Trophoblast cell (in vitro differentiated cells and primary cell): ENCODE measurements at regions not wholly inside any gene's neighbourhood (a gene's known extent, or its start where the extent isn't known, plus 50 kb on each side); places are given as distances from the start of the nearest gene placed in this dataset.

ENCODE experiments used
- DNase-seq, 2 donors: peaks; one replicate each; pipeline ENCODE4 v3.0.0-alpha.2; 2016
- H2AFZ ChIP-seq: 2 replicates; pipeline ENCODE4 v1.6.1; 2013; ENCODE audit warnings: low read length, moderate library complexity, mild to moderate bottlenecking; ENCODE audit not compliant: insufficient read depth, poor library complexity
- H2AK5ac ChIP-seq: 2 replicates; pipeline ENCODE4 v1.6.1; 2013; ENCODE audit warnings: mild to moderate bottlenecking, low read length
- H2BK120ac ChIP-seq: 2 replicates; pipeline ENCODE4 v1.6.1; 2013; ENCODE audit warnings: low read length, mild to moderate bottlenecking, moderate library complexity; ENCODE audit not compliant: insufficient read depth, poor library complexity
- H2BK12ac ChIP-seq: 2 replicates; pipeline ENCODE4 v1.6.1; 2013; ENCODE audit warnings: mild to moderate bottlenecking, low read length, moderate library complexity
- H2BK5ac ChIP-seq: 2 replicates; pipeline ENCODE4 v1.6.1; 2013; ENCODE audit warnings: low read length, low read depth, moderate library complexity, mild to moderate bottlenecking; ENCODE audit not compliant: poor library complexity
- H3K14ac ChIP-seq: 2 replicates; pipeline ENCODE4 v1.6.1; 2013; ENCODE audit warnings: mild to moderate bottlenecking, low read length
- H3K18ac ChIP-seq: 2 replicates; pipeline ENCODE4 v1.6.1; 2013; ENCODE audit warnings: mild to moderate bottlenecking, low read length
- H3K23ac ChIP-seq: 2 replicates; pipeline ENCODE4 v1.6.1; 2013; ENCODE audit warnings: low read length
- H3K27ac ChIP-seq: 2 replicates; pipeline ENCODE4 v1.5.1; 2013; ENCODE audit warnings: low read depth, mild to moderate bottlenecking, inconsistent platforms, low read length, moderate library complexity
- H3K27me3 ChIP-seq: 2 replicates; pipeline ENCODE4 v1.6.1; 2013; ENCODE audit warnings: inconsistent platforms, mild to moderate bottlenecking, low read length, moderate library complexity; ENCODE audit not compliant: insufficient read depth
- H3K36me3 ChIP-seq, 2 experiments: 1 replicate in 1 of 2; 2 replicates in 1 of 2; pipeline ENCODE4 v1.6.1; 2013; ENCODE audit warnings: low read length in 2 of 2, mild to moderate bottlenecking in 2 of 2, moderate library complexity in 1 of 2; ENCODE audit not compliant: insufficient read depth in 2 of 2, control insufficient read depth in 1 of 2
- H3K4ac ChIP-seq: 2 replicates; pipeline ENCODE4 v1.6.1; 2013; ENCODE audit warnings: low read depth, mild to moderate bottlenecking, low read length, moderate library complexity
- H3K4me1 ChIP-seq, 2 experiments: 1 replicate in 1 of 2; 2 replicates in 1 of 2; pipeline ENCODE4 v1.6.1; 2013; ENCODE audit warnings: low read length in 2 of 2, mild to moderate bottlenecking in 2 of 2, moderate library complexity in 1 of 2; ENCODE audit not compliant: insufficient read depth in 2 of 2, control insufficient read depth in 1 of 2
- H3K4me2 ChIP-seq: 2 replicates; pipeline ENCODE4 v1.6.1; 2013; ENCODE audit warnings: inconsistent platforms, mild to moderate bottlenecking, low read length, moderate library complexity
- H3K4me3 ChIP-seq: 2 replicates; pipeline ENCODE4 v1.5.1; 2013; ENCODE audit warnings: mild to moderate bottlenecking, low read depth, low read length, inconsistent platforms
- H3K79me1 ChIP-seq: one replicate; pipeline ENCODE4 v1.6.1; 2013; ENCODE audit warnings: low read length
- H3K79me2 ChIP-seq: 2 replicates; pipeline ENCODE4 v1.6.1; 2013; ENCODE audit warnings: low read length, mild to moderate bottlenecking; ENCODE audit not compliant: control insufficient read depth, insufficient read depth, poor library complexity
- H3K9ac ChIP-seq: 2 replicates; pipeline ENCODE4 v1.6.1; 2013; ENCODE audit warnings: mild to moderate bottlenecking, low read length
- H3K9me3 ChIP-seq: 2 replicates; pipeline ENCODE4 v1.6.1; 2013; ENCODE audit warnings: low read depth, mild to moderate bottlenecking, control low read depth, inconsistent platforms, low read length; ENCODE audit not compliant: insufficient read depth
- H4K12ac ChIP-seq: 2 replicates; pipeline ENCODE4 v1.6.1; 2013; ENCODE audit warnings: low read depth, mild to moderate bottlenecking, low read length, moderate library complexity
- H4K8ac ChIP-seq: 2 replicates; pipeline ENCODE4 v1.6.1; 2013; ENCODE audit warnings: low read depth, mild to moderate bottlenecking, low read length, moderate library complexity
- H4K91ac ChIP-seq: one replicate; pipeline ENCODE4 v1.6.1; 2013; ENCODE audit warnings: low read depth, mild to moderate bottlenecking, low read length, moderate library complexity
- WGBS: extraction: QIAGEN DNeasy Blood & Tissue Kit; methylation state at CpG from one replicate; pipeline ENCODE4 v1.1.7; 2013; ENCODE audit warnings: missing lambda C conversion rate; ENCODE audit not compliant: insufficient read length, insufficient coverage; ENCODE audit errors: extremely low coverage; 5-methylcytosine and 5-hydroxymethylcytosine counted together

GRCh38 chr18:37639846-37640245, 74.2 kb upstream of the CELF4 start:
- Histone ChIP-seq H3K23ac (no peak overlapping the region), H3K18ac (no peak overlapping the region), H4K12ac (no peak overlapping the region), H4K8ac (no peak overlapping the region), H3K79me1 (no peaks in the 10 kb centered on the region), H3K4me1 (no peaks in the 10 kb centered on the region), H4K91ac (no peak overlapping the region), H3K27me3 (no peaks in the 10 kb centered on the region), H2BK120ac (no peak overlapping the region), H3K9me3 (peaks cover 3% of the 10 kb centered on the region), H2AFZ (no peak overlapping the region), H3K27ac (no peak overlapping the region), H3K79me2 (no peaks in the 10 kb centered on the region), H2AK5ac (no peak overlapping the region), H3K4me3 (no peak overlapping the region), H2BK12ac (no peak overlapping the region), H3K4me2 (no peak overlapping the region), H3K36me3 (no peaks in the 10 kb centered on the region), H3K9ac (no peak overlapping the region), H2BK5ac (no peak overlapping the region), H3K4ac (no peak overlapping the region), H3K14ac (no peak overlapping the region)
- DNase-seq, result peak; percentile 6 to 23
- no CpG with 5 or more reads among the region's 3 CpGs for WGBS

GRCh38 chr18:37637478-37637850, 71.9 kb upstream of the CELF4 start:
- Histone ChIP-seq H3K14ac (no peak overlapping the region), H3K4me1 (no peaks in the 10 kb centered on the region), H3K18ac (no peak overlapping the region), H4K91ac (no peak overlapping the region), H4K12ac (no peak overlapping the region), H3K23ac (no peak overlapping the region), H3K79me2 (no peaks in the 10 kb centered on the region), H3K9ac (no peak overlapping the region), H4K8ac (no peak overlapping the region), H2BK120ac (no peak overlapping the region), H3K27ac (no peak overlapping the region), H3K36me3 (no peaks in the 10 kb centered on the region), H3K9me3 (peaks cover 4% of the 10 kb centered on the region), H2AFZ (no peak overlapping the region), H2AK5ac (no peak overlapping the region), H2BK12ac (no peak overlapping the region), H3K4me2 (no peak overlapping the region), H3K79me1 (no peaks in the 10 kb centered on the region), H3K4me3 (no peak overlapping the region), H2BK5ac (no peak overlapping the region), H3K4ac (no peak overlapping the region), H3K27me3 (no peaks in the 10 kb centered on the region)
- no peak for DNase-seq
- no CpG with 5 or more reads among the region's 4 CpGs for WGBS

GRCh38 chr18:37636831-37637477, 71.4 kb upstream of the CELF4 start:
- no peak overlapping the region for H2AK5ac ChIP-seq
- no peak overlapping the region for H3K4me3 ChIP-seq
- H2BK12ac ChIP-seq, result no peak overlapping the region
- H4K8ac ChIP-seq, result no peak overlapping the region
- H3K9ac ChIP-seq, result no peak overlapping the region
- H2AFZ ChIP-seq, result no peak overlapping the region
- no peaks in the 10 kb centered on the region for H3K36me3 ChIP-seq
- H3K79me2 ChIP-seq, result no peaks in the 10 kb centered on the region
- no CpG with 5 or more reads among the region's 8 CpGs for WGBS
- no peak overlapping the region for H4K91ac ChIP-seq
- H3K27me3 ChIP-seq, result no peaks in the 10 kb centered on the region
- no peak overlapping the region for H3K27ac ChIP-seq
- H3K18ac ChIP-seq, result no peak overlapping the region
- H2BK5ac ChIP-seq, result no peak overlapping the region
- H4K12ac ChIP-seq, result no peak overlapping the region
- no peak overlapping the region for H3K23ac ChIP-seq
- H3K79me1 ChIP-seq, result no peaks in the 10 kb centered on the region
- no peak overlapping the region for H3K14ac ChIP-seq
- no peak overlapping the region for H3K4me2 ChIP-seq
- H3K9me3 ChIP-seq, result peaks cover 4% of the 10 kb centered on the region
- no peak overlapping the region for H2BK120ac ChIP-seq
- no peaks in the 10 kb centered on the region for H3K4me1 ChIP-seq
- H3K4ac ChIP-seq, result no peak overlapping the region
- DNase-seq, result no peak

GRCh38 chr18:37634516-37634915, 68.9 kb upstream of the CELF4 start:
- no peak overlapping the region for H2BK5ac ChIP-seq
- no peak overlapping the region for H3K4me3 ChIP-seq
- WGBS, result no CpG with 5 or more reads among the region's 2 CpGs
- no peaks in the 10 kb centered on the region for H3K79me1 ChIP-seq
- no peak overlapping the region for H2BK12ac ChIP-seq
- peaks cover 4% of the 10 kb centered on the region for H3K9me3 ChIP-seq
- H3K4me2 ChIP-seq, result no peak overlapping the region
- H2AK5ac ChIP-seq, result no peak overlapping the region
- no peak overlapping the region for H3K23ac ChIP-seq
- no peak overlapping the region for H3K4ac ChIP-seq
- H4K12ac ChIP-seq, result no peak overlapping the region
- H4K8ac ChIP-seq, result no peak overlapping the region
- H2BK120ac ChIP-seq, result no peak overlapping the region
- no peaks in the 10 kb centered on the region for H3K4me1 ChIP-seq
- no peak overlapping the region for H4K91ac ChIP-seq
- no peak for DNase-seq
- no peak overlapping the region for H3K27ac ChIP-seq
- no peak overlapping the region for H2AFZ ChIP-seq
- H3K18ac ChIP-seq, result no peak overlapping the region
- H3K27me3 ChIP-seq, result no peaks in the 10 kb centered on the region
- no peak overlapping the region for H3K9ac ChIP-seq
- H3K36me3 ChIP-seq, result no peaks in the 10 kb centered on the region
- H3K14ac ChIP-seq, result no peak overlapping the region
- no peaks in the 10 kb centered on the region for H3K79me2 ChIP-seq
